ENCODE measurements at regions not wholly inside any gene's neighbourhood (a gene's known extent, or its start where the extent isn't known, plus 50 kb on each side); places are given as distances from the start of the nearest gene placed in this dataset.

- DNase-seq (ENCODE audit: low read depth): no peak
- no peak overlapping the region for H3K4me3 ChIP-seq (ENCODE audit: low read depth, low read length)
- TF ChIP-seq CTCF (conservative IDR thresholded peaks at IDR 0.05; ENCODE audit: low read depth, low read length): no peak
Measured at GRCh38 chr9:17846948-17847655, 268.2 kb downstream of the SH3GL2 start.

- no peak for DNase-seq (ENCODE audit: low read depth)
- H3K4me3 ChIP-seq (ENCODE audit: low read depth, low read length): no peak overlapping the region
- no peak for TF ChIP-seq CTCF (conservative IDR thresholded peaks at IDR 0.05; ENCODE audit: low read depth, low read length)
Measured at GRCh38 chr9:17847908-17848307, 269.0 kb downstream of the SH3GL2 start.

- H3K4me3 ChIP-seq (ENCODE audit: low read depth, low read length): no peak overlapping the region
- TF ChIP-seq CTCF (conservative IDR thresholded peaks at IDR 0.05; ENCODE audit: low read depth, low read length): no peak
- no peak for DNase-seq (ENCODE audit: low read depth)
Measured at GRCh38 chr9:17852108-17852507, 273.2 kb downstream of the SH3GL2 start.

- TF ChIP-seq CTCF (conservative IDR thresholded peaks at IDR 0.05; ENCODE audit: low read depth, low read length): no peak
- no peak for DNase-seq (ENCODE audit: low read depth)
- H3K4me3 ChIP-seq (ENCODE audit: low read depth, low read length): no peak overlapping the region
Measured at GRCh38 chr9:17854487-17854886, 275.6 kb downstream of the SH3GL2 start.

GRCh38 chr9:17856995-17857394 is 278.1 kb downstream of the SH3GL2 start:
- DNase-seq (ENCODE audit: low read depth): no peak
- H3K4me3 ChIP-seq (ENCODE audit: low read depth, low read length): no peak overlapping the region
- no peak for TF ChIP-seq CTCF (conservative IDR thresholded peaks at IDR 0.05; ENCODE audit: low read depth, low read length)

- TF ChIP-seq CTCF (conservative IDR thresholded peaks at IDR 0.05; ENCODE audit: low read depth, low read length): no peak
- H3K4me3 ChIP-seq (ENCODE audit: low read depth, low read length): no peak overlapping the region
- DNase-seq (ENCODE audit: low read depth): no peak
Measured at GRCh38 chr9:17859228-17859627, 280.4 kb downstream of the SH3GL2 start.

GRCh38 chr9:17859987-17860386 is 281.1 kb downstream of the SH3GL2 start:
- no peak for DNase-seq (ENCODE audit: low read depth)
- H3K4me3 ChIP-seq (ENCODE audit: low read depth, low read length): no peak overlapping the region
- TF ChIP-seq CTCF (conservative IDR thresholded peaks at IDR 0.05; ENCODE audit: low read depth, low read length): no peak

Data from choroid plexus epithelial cell (primary cell).